Fibroblast of lung (primary cell): ENCODE measurements at regions not wholly inside any gene's neighbourhood (a gene's known extent, or its start where the extent isn't known, plus 50 kb on each side); places are given as distances from the start of the nearest gene placed in this dataset.

Experiments
- DNase-seq, 2 donors: peaks; one replicate each; pipeline versions ENCODE4 v3.0.0 to v3.0.0-alpha.2; 2010; ENCODE audit warnings: low read depth in 2 of 2
- H2AFZ ChIP-seq: 2 replicates; pipeline ENCODE4 v1.5.1; 2012; ENCODE audit warnings: low read length, control low read depth, inconsistent platforms
- H3K27ac ChIP-seq: 2 replicates; pipeline ENCODE4 v1.5.1; 2011; ENCODE audit warnings: low read length, control low read depth; ENCODE audit not compliant: insufficient read depth
- H3K27me3 ChIP-seq: 2 replicates; pipeline ENCODE4 v1.5.1; 2011; ENCODE audit warnings: mild to moderate bottlenecking, low read length; ENCODE audit not compliant: control insufficient read depth, insufficient read depth
- H3K36me3 ChIP-seq: 2 replicates; pipeline ENCODE4 v1.5.1; 2011; ENCODE audit warnings: low read length; ENCODE audit not compliant: control insufficient read depth, insufficient read depth
- H3K4me1 ChIP-seq: 2 replicates; pipeline ENCODE4 v1.5.1; 2011; ENCODE audit warnings: low read length; ENCODE audit not compliant: control insufficient read depth, insufficient read depth; ENCODE audit errors: extremely low read depth
- H3K4me2 ChIP-seq: 2 replicates; pipeline ENCODE4 v1.5.1; 2011; ENCODE audit warnings: low read length, control low read depth; ENCODE audit not compliant: insufficient read depth; ENCODE audit errors: extremely low read depth
- H3K4me3 ChIP-seq, 4 experiments: fragments of 200-600 bp in 1 of 4; sonication (generic) in 1 of 4; replicated peaks in 1 of 4; 2 replicates each; pipeline ENCODE4 v1.5.1; 2011 to 2016; ENCODE audit warnings: low read length in 4 of 4, low read depth in 3 of 4, mild to moderate bottlenecking in 3 of 4, control low read depth in 2 of 4, inconsistent platforms in 1 of 4, mixed read lengths in 1 of 4; ENCODE audit not compliant: insufficient read depth in 1 of 4; ENCODE audit errors: control extremely low read depth in 1 of 4
- H3K79me2 ChIP-seq: 2 replicates; pipeline ENCODE4 v1.5.1; 2012; ENCODE audit warnings: mild to moderate bottlenecking, low read length, inconsistent platforms; ENCODE audit not compliant: control insufficient read depth, insufficient read depth
- H3K9ac ChIP-seq: 2 replicates; pipeline ENCODE4 v1.5.1; 2011; ENCODE audit warnings: mild to moderate bottlenecking, low read length, control low read depth; ENCODE audit not compliant: insufficient read depth
- H3K9me3 ChIP-seq: 2 replicates; pipeline ENCODE4 v1.5.1; 2012; ENCODE audit warnings: low read depth, low read length; ENCODE audit not compliant: control insufficient read depth, insufficient read depth
- H4K20me1 ChIP-seq: 2 replicates; pipeline ENCODE4 v1.5.1; 2011; ENCODE audit warnings: low read length; ENCODE audit not compliant: control insufficient read depth, insufficient read depth; ENCODE audit errors: extremely low read depth
- CTCF ChIP-seq, 2 donors: IDR thresholded peaks in 1 of 2; conservative IDR thresholded peaks in 1 of 2; 1 replicate in 1 of 2; 2 replicates in 1 of 2; pipeline ENCODE4 v1.5.1; 2011 to 2012; ENCODE audit warnings: low read length in 2 of 2, control low read depth in 1 of 2, inconsistent platforms in 1 of 2, low read depth in 1 of 2, mild to moderate bottlenecking in 1 of 2
- EZH2 ChIP-seq: IDR thresholded peaks from 2 replicates; pipeline ENCODE4 v1.5.1; 2012; ENCODE audit warnings: low read length, control low read depth, mild to moderate bottlenecking; ENCODE audit errors: missing control alignments

- H3K9ac ChIP-seq: no peak overlapping the region
These were observed 86.2 kb upstream of the SIAH1 start for GRCh38 chr16:48471435-48471834.

GRCh38 chr16:48462106-48462740 lies 77.0 kb upstream of the SIAH1 start:
- H3K27me3 ChIP-seq: no peaks in the 10 kb centered on the region
- peak in 1 of 2 donors; percentile 61 for DNase-seq
- no peak overlapping the region for H3K4me2 ChIP-seq
- H2AFZ ChIP-seq: no peak overlapping the region
- no peaks in the 10 kb centered on the region for H4K20me1 ChIP-seq
- no peak for TF ChIP-seq CTCF (conservative IDR thresholded peaks at IDR 0.05 in 1 of 2, IDR thresholded peaks at IDR 0.05 in 1 of 2; ENCODE audit: low read depth in 1 of 2, low read length in 2 of 2)
- no peak for TF ChIP-seq EZH2
- no peak overlapping the region for H3K27ac ChIP-seq
- no peak overlapping the region for H3K9ac ChIP-seq
- no peaks in the 10 kb centered on the region for H3K79me2 ChIP-seq
- no peaks in the 10 kb centered on the region for H3K36me3 ChIP-seq
- no peaks in the 10 kb centered on the region for H3K4me1 ChIP-seq
- H3K4me3 ChIP-seq: no peak overlapping the region
- no peaks in the 10 kb centered on the region for H3K9me3 ChIP-seq

More at GRCh38 chr16:48471435-48471834, 86.2 kb upstream of the SIAH1 start:
- Histone ChIP-seq H3K4me3 (no peak overlapping the region), H3K9me3 (no peaks in the 10 kb centered on the region), H3K79me2 (no peaks in the 10 kb centered on the region), H3K27ac (no peak overlapping the region), H3K36me3 (no peaks in the 10 kb centered on the region), H3K4me2 (no peak overlapping the region), H2AFZ (no peak overlapping the region), H3K27me3 (no peaks in the 10 kb centered on the region), H4K20me1 (no peaks in the 10 kb centered on the region), H3K4me1 (no peaks in the 10 kb centered on the region)
- TF ChIP-seq CTCF (conservative IDR thresholded peaks at IDR 0.05 in 1 of 2, IDR thresholded peaks at IDR 0.05 in 1 of 2; ENCODE audit: low read depth in 1 of 2, low read length in 2 of 2) (no peak), EZH2 (no peak)
- no peak for DNase-seq

DNA sequence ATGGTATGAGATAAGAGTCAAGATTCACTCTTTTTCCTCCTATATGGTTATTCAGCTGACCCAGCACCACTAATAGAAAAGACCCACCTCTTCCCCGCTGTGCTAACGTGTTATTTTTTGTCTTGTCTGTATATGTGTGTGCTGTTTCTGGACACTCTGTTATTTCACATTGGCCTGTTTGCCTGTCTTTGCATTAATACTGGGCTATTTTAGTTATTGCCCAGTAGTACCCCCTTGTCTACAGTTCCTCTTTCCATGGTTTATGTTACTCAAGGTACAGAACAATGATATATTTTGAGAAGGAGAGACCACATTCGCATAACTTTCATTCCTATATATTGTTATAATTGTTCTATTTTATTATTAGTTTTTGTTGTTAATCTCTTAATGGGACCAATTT lies 74.0 kb upstream of the SIAH1 start:
- H3K9me3 ChIP-seq: no peaks in the 10 kb centered on the region
- no peaks in the 10 kb centered on the region for H3K27me3 ChIP-seq
- H2AFZ ChIP-seq: no peak overlapping the region
- no peaks in the 10 kb centered on the region for H3K79me2 ChIP-seq
- DNase-seq: no peak
- no peak overlapping the region for H3K4me3 ChIP-seq
- H4K20me1 ChIP-seq: no peaks in the 10 kb centered on the region
- no peaks in the 10 kb centered on the region for H3K4me1 ChIP-seq
- no peak overlapping the region for H3K4me2 ChIP-seq
- H3K36me3 ChIP-seq: no peaks in the 10 kb centered on the region
- H3K9ac ChIP-seq: no peak overlapping the region
- H3K27ac ChIP-seq: no peak overlapping the region
- no peak for TF ChIP-seq EZH2
- TF ChIP-seq CTCF (conservative IDR thresholded peaks at IDR 0.05 in 1 of 2, IDR thresholded peaks at IDR 0.05 in 1 of 2; ENCODE audit: low read depth in 1 of 2, low read length in 2 of 2): no peak
